WTC11 (cell line): ENCODE measurements at regions not wholly inside any gene's neighbourhood (a gene's known extent, or its start where the extent isn't known, plus 50 kb on each side); places are given as distances from the start of the nearest gene placed in this dataset.

Experiments
- ATAC-seq: fragments of 200-7000 bp; cut with Tn5 transposase; 2 replicates; pipeline ENCODE4 v1.10.0; 2021; ENCODE audit warnings: mild to moderate bottlenecking, moderate library complexity
- CTCF ChIA-PET: fragments of 300-600 bp; sonication (Branson Sonifier 250); formaldehyde crosslinking; loops from one replicate; lab custom pipeline; 2021; ENCODE audit warnings: antibody characterized with exemption; lab: Charles Lee
- POLR2A ChIA-PET: fragments of 350-600 bp; sonication (Branson Sonifier 250); formaldehyde crosslinking; loops from one replicate; lab custom pipeline; 2021; ENCODE audit warnings: antibody characterized with exemption; lab: Charles Lee
- DNase-seq: peaks from one replicate; pipeline ENCODE4 v3.0.0; 2021; ENCODE audit warnings: low spot score
- H3K27ac Mint-ChIP-seq: 2 replicates; pipeline ENCODE4 v1.8.0; 2021; ENCODE audit warnings: mixed read lengths
- H3K27me3 Mint-ChIP-seq: 2 replicates; pipeline ENCODE4 v1.8.0; 2021; ENCODE audit warnings: low read depth, mild to moderate bottlenecking, moderate library complexity, mixed read lengths
- H3K36me3 Mint-ChIP-seq: 2 replicates; pipeline ENCODE4 v1.8.0; 2021; ENCODE audit warnings: mixed read lengths
- H3K4me1 Mint-ChIP-seq: 2 replicates; pipeline ENCODE4 v1.8.0; 2022; ENCODE audit warnings: mixed read lengths
- H3K4me3 Mint-ChIP-seq: 2 replicates; pipeline ENCODE4 v1.8.0; 2021; ENCODE audit warnings: mild to moderate bottlenecking, moderate library complexity, mixed read lengths
- H3K9me3 Mint-ChIP-seq: 2 replicates; pipeline ENCODE4 v1.8.0; 2021; ENCODE audit warnings: mixed read lengths
- ATF1 ChIP-seq: sonication (generic); formaldehyde crosslinking; IDR thresholded peaks from 2 replicates; pipeline ENCODE4 v1.8.1; 2023; ENCODE audit warnings: mild to moderate bottlenecking, moderate library complexity, missing genetic modification reagents
- CREB1 ChIP-seq: sonication (generic); formaldehyde crosslinking; IDR thresholded peaks from 2 replicates; pipeline ENCODE4 v1.8.0; 2023; ENCODE audit warnings: mild to moderate bottlenecking, missing genetic modification reagents
- CTCF ChIP-seq: fragments of 200-600 bp; IDR thresholded peaks from 2 replicates; pipeline ENCODE4 v1.8.0; 2022; ENCODE audit warnings: antibody characterized with exemption
- ELF4 ChIP-seq: sonication (generic); formaldehyde crosslinking; IDR thresholded peaks from 2 replicates; pipeline ENCODE4 v1.8.1; 2022; ENCODE audit warnings: low read depth, mild to moderate bottlenecking, moderate library complexity, missing genetic modification reagents
- EMX1 ChIP-seq: fragments of 250-450 bp; sonication (Bioruptor Pico); IDR thresholded peaks from 2 replicates; pipeline ENCODE4 v1.8.0; 2021; ENCODE audit warnings: mild to moderate bottlenecking
- ESRRA ChIP-seq: sonication (generic); formaldehyde crosslinking; IDR thresholded peaks from 2 replicates; pipeline ENCODE4 v1.8.1; 2022; ENCODE audit warnings: mild to moderate bottlenecking, missing genetic modification reagents, borderline replicate concordance
- FOXK1 ChIP-seq: sonication (generic); formaldehyde crosslinking; IDR thresholded peaks from 2 replicates; pipeline ENCODE4 v1.8.0; 2022; ENCODE audit warnings: mild to moderate bottlenecking, moderate library complexity, missing genetic modification reagents
- GABPB1 ChIP-seq: sonication (generic); formaldehyde crosslinking; IDR thresholded peaks from 2 replicates; pipeline ENCODE4 v1.8.1; 2023; ENCODE audit warnings: mild to moderate bottlenecking, missing genetic modification reagents
- HMGA2 ChIP-seq: fragments of 250-450 bp; sonication (Bioruptor Pico); IDR thresholded peaks from 2 replicates; pipeline ENCODE4 v1.4.0; 2021; ENCODE audit warnings: mild to moderate bottlenecking, moderate library complexity
- KAT7 ChIP-seq: sonication (generic); formaldehyde crosslinking; IDR thresholded peaks from 2 replicates; pipeline ENCODE4 v1.8.1; 2023; ENCODE audit warnings: missing genetic modification reagents, mild to moderate bottlenecking, borderline replicate concordance
- MXD4 ChIP-seq: fragments of 250-450 bp; sonication (Bioruptor Pico); IDR thresholded peaks from 2 replicates; pipeline ENCODE4 v1.8.0; 2021; ENCODE audit warnings: mild to moderate bottlenecking, moderate library complexity, borderline replicate concordance
- NFATC4 ChIP-seq: fragments of 250-450 bp; sonication (Bioruptor Pico); IDR thresholded peaks from 2 replicates; pipeline ENCODE4 v1.9.0; 2021; ENCODE audit warnings: mild to moderate bottlenecking
- PRRX2 ChIP-seq: fragments of 250-450 bp; sonication (Bioruptor Pico); IDR thresholded peaks from 2 replicates; pipeline ENCODE4 v1.8.0; 2021; ENCODE audit warnings: mild to moderate bottlenecking
- TEAD1 ChIP-seq: sonication (generic); formaldehyde crosslinking; IDR thresholded peaks from 2 replicates; pipeline ENCODE4 v1.8.0; 2022; ENCODE audit warnings: mild to moderate bottlenecking, missing genetic modification reagents
- TEAD4 ChIP-seq: sonication (generic); formaldehyde crosslinking; IDR thresholded peaks from 2 replicates; pipeline ENCODE4 v1.8.0; 2022; ENCODE audit warnings: mild to moderate bottlenecking, missing genetic modification reagents
- ZBTB21 ChIP-seq: sonication (generic); formaldehyde crosslinking; IDR thresholded peaks from 2 replicates; pipeline ENCODE4 v1.8.1; 2023; ENCODE audit warnings: mild to moderate bottlenecking, missing genetic modification reagents, borderline replicate concordance
- ZNF423 ChIP-seq: fragments of 250-450 bp; sonication (Bioruptor Pico); IDR thresholded peaks from 2 replicates; pipeline ENCODE4 v2.1.2; 2022; ENCODE audit warnings: mild to moderate bottlenecking, moderate library complexity
- ZNF671 ChIP-seq: fragments of 250-450 bp; sonication (Bioruptor Pico); IDR thresholded peaks from 2 replicates; pipeline ENCODE4 v1.8.0; 2021; ENCODE audit warnings: mild to moderate bottlenecking
- TF ChIP-seq, protein P1 (sequence below): sonication (generic); formaldehyde crosslinking; IDR thresholded peaks from 2 replicates; pipeline ENCODE4 v1.8.0; 2022; ENCODE audit warnings: mild to moderate bottlenecking, missing genetic modification reagents
- TF ChIP-seq, protein P2 (sequence below): sonication (generic); formaldehyde crosslinking; conservative IDR thresholded peaks from 2 replicates; pipeline ENCODE4 v1.8.1; 2023; ENCODE audit warnings: mild to moderate bottlenecking, low read depth, missing genetic modification reagents, moderate library complexity
- TF ChIP-seq, protein P3 (sequence below): fragments of 250-450 bp; sonication (Bioruptor Pico); IDR thresholded peaks from 2 replicates; pipeline ENCODE4 v1.9.0; 2021; ENCODE audit warnings: mild to moderate bottlenecking, borderline replicate concordance
- TF ChIP-seq, protein P4 (sequence below): sonication (generic); formaldehyde crosslinking; IDR thresholded peaks from 2 replicates; pipeline ENCODE4 v1.8.0; 2022; ENCODE audit warnings: mild to moderate bottlenecking, missing genetic modification reagents

GRCh38 chr9:79806086-79806485 is 234.3 kb downstream of the TLE4 start:
- ATAC-seq: no peak

DNA sequence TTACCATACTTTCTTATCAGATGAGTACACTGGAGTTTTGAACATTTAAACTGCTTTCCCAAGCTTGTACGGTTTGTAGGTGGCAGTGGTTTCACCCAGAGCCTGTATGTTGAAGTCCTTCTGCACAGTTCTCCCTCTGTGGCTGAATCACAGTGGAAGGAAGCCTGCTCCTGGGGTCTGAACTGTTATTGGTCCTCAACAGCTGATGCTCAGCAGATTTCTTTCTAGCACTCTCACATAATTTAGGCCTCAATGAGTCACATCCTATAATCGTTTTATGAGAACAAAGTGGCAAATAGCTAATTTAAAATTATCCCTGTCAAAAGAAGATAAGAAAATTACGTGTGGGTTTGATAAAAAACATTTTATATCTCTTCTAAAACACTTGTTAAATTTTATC is 229.7 kb downstream of the TLE4 start:
- ChIA-PET CTCF (interaction anchor here (1.0 kb wide), 1 partner anchor 43 kb away, joined by 3 read pairs; no protein-coding TSS in a partner anchor), POLR2A (no interaction called here)
- Mint-ChIP-seq H3K36me3 (no peaks in the 10 kb centered on the region), H3K9me3 (no peaks in the 10 kb centered on the region), H3K4me3 (no peak overlapping the region), H3K4me1 (no peaks in the 10 kb centered on the region), H3K27ac (no peak overlapping the region), H3K27me3 (no peaks in the 10 kb centered on the region)
- DNase-seq (no peak), ATAC-seq (no peak)
- TF ChIP-seq ESRRA (CRISPR knock-in tag) (no peak), MXD4 (CRISPR knock-in tag) (no peak), ATF1 (CRISPR knock-in tag) (no peak), EMX1 (no peak), CTCF (no peak), TEAD1 (CRISPR knock-in tag) (no peak), GABPB1 (no peak), TEAD4 (CRISPR knock-in tag) (no peak), PRRX2 (CRISPR knock-in tag) (no peak), NFATC4 (no peak), ZNF423 (no peak), FOXK1 (CRISPR knock-in tag) (no peak), ELF4 (CRISPR knock-in tag) (no peak), ZNF671 (no peak), KAT7 (CRISPR knock-in tag) (no peak), HMGA2 (CRISPR knock-in tag) (no peak)
- TF ChIP-seq, protein P1, sequence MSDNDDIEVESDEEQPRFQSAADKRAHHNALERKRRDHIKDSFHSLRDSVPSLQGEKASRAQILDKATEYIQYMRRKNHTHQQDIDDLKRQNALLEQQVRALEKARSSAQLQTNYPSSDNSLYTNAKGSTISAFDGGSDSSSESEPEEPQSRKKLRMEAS (CRISPR knock-in tag): no peak
- TF ChIP-seq, protein P2, sequence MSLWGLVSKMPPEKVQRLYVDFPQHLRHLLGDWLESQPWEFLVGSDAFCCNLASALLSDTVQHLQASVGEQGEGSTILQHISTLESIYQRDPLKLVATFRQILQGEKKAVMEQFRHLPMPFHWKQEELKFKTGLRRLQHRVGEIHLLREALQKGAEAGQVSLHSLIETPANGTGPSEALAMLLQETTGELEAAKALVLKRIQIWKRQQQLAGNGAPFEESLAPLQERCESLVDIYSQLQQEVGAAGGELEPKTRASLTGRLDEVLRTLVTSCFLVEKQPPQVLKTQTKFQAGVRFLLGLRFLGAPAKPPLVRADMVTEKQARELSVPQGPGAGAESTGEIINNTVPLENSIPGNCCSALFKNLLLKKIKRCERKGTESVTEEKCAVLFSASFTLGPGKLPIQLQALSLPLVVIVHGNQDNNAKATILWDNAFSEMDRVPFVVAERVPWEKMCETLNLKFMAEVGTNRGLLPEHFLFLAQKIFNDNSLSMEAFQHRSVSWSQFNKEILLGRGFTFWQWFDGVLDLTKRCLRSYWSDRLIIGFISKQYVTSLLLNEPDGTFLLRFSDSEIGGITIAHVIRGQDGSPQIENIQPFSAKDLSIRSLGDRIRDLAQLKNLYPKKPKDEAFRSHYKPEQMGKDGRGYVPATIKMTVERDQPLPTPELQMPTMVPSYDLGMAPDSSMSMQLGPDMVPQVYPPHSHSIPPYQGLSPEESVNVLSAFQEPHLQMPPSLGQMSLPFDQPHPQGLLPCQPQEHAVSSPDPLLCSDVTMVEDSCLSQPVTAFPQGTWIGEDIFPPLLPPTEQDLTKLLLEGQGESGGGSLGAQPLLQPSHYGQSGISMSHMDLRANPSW (CRISPR knock-in tag): no peak
- TF ChIP-seq, all 79 proteins: peak for 0

More at GRCh38 chr9:79806086-79806485, 234.3 kb downstream of the TLE4 start:
- H3K27me3 Mint-ChIP-seq: no peaks in the 10 kb centered on the region
- H3K9me3 Mint-ChIP-seq: no peaks in the 10 kb centered on the region
- H3K36me3 Mint-ChIP-seq: no peaks in the 10 kb centered on the region
- H3K4me1 Mint-ChIP-seq: peaks cover 11% of the 10 kb centered on the region; the same call in 1 of the 2 replicates
- TF ChIP-seq ZBTB21 (CRISPR knock-in tag) (no peak), HMGA2 (CRISPR knock-in tag) (no peak), CREB1 (CRISPR knock-in tag) (no peak), EMX1 (no peak), ELF4 (CRISPR knock-in tag) (no peak)
- TF ChIP-seq, protein P3, sequence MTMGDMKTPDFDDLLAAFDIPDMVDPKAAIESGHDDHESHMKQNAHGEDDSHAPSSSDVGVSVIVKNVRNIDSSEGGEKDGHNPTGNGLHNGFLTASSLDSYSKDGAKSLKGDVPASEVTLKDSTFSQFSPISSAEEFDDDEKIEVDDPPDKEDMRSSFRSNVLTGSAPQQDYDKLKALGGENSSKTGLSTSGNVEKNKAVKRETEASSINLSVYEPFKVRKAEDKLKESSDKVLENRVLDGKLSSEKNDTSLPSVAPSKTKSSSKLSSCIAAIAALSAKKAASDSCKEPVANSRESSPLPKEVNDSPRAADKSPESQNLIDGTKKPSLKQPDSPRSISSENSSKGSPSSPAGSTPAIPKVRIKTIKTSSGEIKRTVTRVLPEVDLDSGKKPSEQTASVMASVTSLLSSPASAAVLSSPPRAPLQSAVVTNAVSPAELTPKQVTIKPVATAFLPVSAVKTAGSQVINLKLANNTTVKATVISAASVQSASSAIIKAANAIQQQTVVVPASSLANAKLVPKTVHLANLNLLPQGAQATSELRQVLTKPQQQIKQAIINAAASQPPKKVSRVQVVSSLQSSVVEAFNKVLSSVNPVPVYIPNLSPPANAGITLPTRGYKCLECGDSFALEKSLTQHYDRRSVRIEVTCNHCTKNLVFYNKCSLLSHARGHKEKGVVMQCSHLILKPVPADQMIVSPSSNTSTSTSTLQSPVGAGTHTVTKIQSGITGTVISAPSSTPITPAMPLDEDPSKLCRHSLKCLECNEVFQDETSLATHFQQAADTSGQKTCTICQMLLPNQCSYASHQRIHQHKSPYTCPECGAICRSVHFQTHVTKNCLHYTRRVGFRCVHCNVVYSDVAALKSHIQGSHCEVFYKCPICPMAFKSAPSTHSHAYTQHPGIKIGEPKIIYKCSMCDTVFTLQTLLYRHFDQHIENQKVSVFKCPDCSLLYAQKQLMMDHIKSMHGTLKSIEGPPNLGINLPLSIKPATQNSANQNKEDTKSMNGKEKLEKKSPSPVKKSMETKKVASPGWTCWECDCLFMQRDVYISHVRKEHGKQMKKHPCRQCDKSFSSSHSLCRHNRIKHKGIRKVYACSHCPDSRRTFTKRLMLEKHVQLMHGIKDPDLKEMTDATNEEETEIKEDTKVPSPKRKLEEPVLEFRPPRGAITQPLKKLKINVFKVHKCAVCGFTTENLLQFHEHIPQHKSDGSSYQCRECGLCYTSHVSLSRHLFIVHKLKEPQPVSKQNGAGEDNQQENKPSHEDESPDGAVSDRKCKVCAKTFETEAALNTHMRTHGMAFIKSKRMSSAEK: no peak
- TF ChIP-seq, protein P4, sequence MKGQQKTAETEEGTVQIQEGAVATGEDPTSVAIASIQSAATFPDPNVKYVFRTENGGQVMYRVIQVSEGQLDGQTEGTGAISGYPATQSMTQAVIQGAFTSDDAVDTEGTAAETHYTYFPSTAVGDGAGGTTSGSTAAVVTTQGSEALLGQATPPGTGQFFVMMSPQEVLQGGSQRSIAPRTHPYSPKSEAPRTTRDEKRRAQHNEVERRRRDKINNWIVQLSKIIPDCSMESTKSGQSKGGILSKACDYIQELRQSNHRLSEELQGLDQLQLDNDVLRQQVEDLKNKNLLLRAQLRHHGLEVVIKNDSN (CRISPR knock-in tag): no peak
- no peak for DNase-seq
- ChIA-PET POLR2A (no interaction called here), CTCF (no interaction called here)
- H3K27ac Mint-ChIP-seq: no peak overlapping the region
- no peak overlapping the region for H3K4me3 Mint-ChIP-seq
